RWPE2 (cell line): ENCODE measurements at regions not wholly inside any gene's neighbourhood (a gene's known extent, or its start where the extent isn't known, plus 50 kb on each side); places are given as distances from the start of the nearest gene placed in this dataset.

Experiments used
- ATAC-seq: fragments of 200-7000 bp; cut with Tn5 transposase; 3 replicates; pipeline ENCODE4 v1.9.1; 2021; ENCODE audit warnings: low read depth
- DNase-seq: peaks from one replicate; pipeline ENCODE4 v3.0.0-alpha.2; 2020; ENCODE audit warnings: low spot score
- H3K27ac ChIP-seq: fragments of 450-650 bp; 2 replicates; pipeline ENCODE4 v1.5.1; 2017; ENCODE audit warnings: mild to moderate bottlenecking; ENCODE audit not compliant: poor library complexity, severe bottlenecking
- H3K27me3 ChIP-seq: fragments of 250-450 bp; sonication (Bioruptor Pico); 2 replicates; pipeline ENCODE4 v1.5.1; 2021; ENCODE audit warnings: mild to moderate bottlenecking, moderate library complexity; ENCODE audit not compliant: insufficient read depth, poor library complexity, severe bottlenecking
- H3K36me3 ChIP-seq: fragments of 250-450 bp; sonication (Bioruptor Pico); 2 replicates; pipeline ENCODE4 v1.5.1; 2020; ENCODE audit warnings: low read depth, mild to moderate bottlenecking, moderate library complexity
- H3K4me1 ChIP-seq: fragments of 250-450 bp; sonication (Bioruptor Pico); 2 replicates; pipeline ENCODE4 v1.5.1; 2021; ENCODE audit warnings: mild to moderate bottlenecking, moderate library complexity; ENCODE audit not compliant: insufficient read depth, poor library complexity, severe bottlenecking
- H3K4me3 ChIP-seq: fragments of 250-450 bp; sonication (Bioruptor Pico); 2 replicates; pipeline ENCODE4 v1.5.1; 2021; ENCODE audit warnings: mild to moderate bottlenecking, moderate library complexity; ENCODE audit not compliant: severe bottlenecking
- H3K9me3 ChIP-seq: fragments of 250-450 bp; sonication (Bioruptor Pico); 2 replicates; pipeline ENCODE4 v1.5.1; 2021; ENCODE audit warnings: mild to moderate bottlenecking, moderate library complexity; ENCODE audit not compliant: severe bottlenecking
- TF ChIP-seq, protein P1 (sequence below): fragments of 450-650 bp; IDR thresholded peaks from one replicate; pipeline ENCODE4 v1.5.1; 2017; ENCODE audit warnings: mild to moderate bottlenecking, moderate library complexity; ENCODE audit not compliant: poor library complexity, severe bottlenecking

DNA sequence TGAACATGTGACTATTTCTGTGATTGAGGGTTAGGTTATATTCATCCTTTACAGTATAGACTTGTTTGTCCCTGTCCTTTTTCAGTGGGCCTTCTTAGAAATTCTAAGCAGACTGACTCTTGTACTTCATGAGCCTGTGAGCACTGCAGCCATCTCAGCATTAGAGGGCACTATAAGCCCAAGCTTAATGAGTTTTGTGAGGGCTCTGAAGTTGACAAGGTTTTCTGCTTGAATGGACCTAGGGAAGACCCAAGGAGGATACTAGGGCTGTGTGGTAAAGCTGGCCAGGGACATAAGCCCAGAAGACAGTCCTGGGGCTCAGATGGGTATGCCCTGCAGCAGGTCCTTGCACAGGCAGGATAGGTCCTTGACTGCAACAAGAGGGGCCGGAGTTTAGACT is 126.5 kb downstream of the MRPS30 start:
- ATAC-seq (no peak), DNase-seq (no peak)
- peaks cover 3% of the 10 kb centered on the region for H3K27me3 ChIP-seq

DNA sequence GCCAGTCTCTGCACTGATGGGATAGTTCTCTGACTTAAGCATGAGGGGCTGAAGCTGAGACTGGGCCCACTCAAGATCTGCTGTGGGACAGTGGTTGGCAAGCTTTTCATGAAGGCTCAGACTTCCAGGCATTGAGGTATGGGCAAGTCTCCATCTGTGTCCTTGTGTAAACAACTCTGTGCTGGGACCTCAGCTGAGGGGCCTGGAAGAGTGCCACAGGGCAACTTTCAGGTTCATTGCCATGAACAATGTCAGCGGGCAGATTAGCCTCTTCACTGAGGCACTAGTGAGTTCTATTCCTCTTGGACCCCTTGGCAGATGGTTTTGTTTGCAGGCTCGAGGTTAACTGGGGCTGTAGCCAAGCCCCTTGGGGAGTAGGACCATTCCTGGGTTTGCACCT is 127.1 kb downstream of the MRPS30 start:
- H3K36me3 ChIP-seq: no peaks in the 10 kb centered on the region
- no peak overlapping the region for H3K4me3 ChIP-seq
- H3K9me3 ChIP-seq: no peaks in the 10 kb centered on the region
- no peak overlapping the region for H3K27ac ChIP-seq
- ATAC-seq (no peak), DNase-seq (no peak)
- TF ChIP-seq, protein P1, sequence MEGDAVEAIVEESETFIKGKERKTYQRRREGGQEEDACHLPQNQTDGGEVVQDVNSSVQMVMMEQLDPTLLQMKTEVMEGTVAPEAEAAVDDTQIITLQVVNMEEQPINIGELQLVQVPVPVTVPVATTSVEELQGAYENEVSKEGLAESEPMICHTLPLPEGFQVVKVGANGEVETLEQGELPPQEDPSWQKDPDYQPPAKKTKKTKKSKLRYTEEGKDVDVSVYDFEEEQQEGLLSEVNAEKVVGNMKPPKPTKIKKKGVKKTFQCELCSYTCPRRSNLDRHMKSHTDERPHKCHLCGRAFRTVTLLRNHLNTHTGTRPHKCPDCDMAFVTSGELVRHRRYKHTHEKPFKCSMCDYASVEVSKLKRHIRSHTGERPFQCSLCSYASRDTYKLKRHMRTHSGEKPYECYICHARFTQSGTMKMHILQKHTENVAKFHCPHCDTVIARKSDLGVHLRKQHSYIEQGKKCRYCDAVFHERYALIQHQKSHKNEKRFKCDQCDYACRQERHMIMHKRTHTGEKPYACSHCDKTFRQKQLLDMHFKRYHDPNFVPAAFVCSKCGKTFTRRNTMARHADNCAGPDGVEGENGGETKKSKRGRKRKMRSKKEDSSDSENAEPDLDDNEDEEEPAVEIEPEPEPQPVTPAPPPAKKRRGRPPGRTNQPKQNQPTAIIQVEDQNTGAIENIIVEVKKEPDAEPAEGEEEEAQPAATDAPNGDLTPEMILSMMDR: no peak
- H3K4me1 ChIP-seq: no peaks in the 10 kb centered on the region
- H3K27me3 ChIP-seq: peaks cover 3% of the 10 kb centered on the region

More for the DNA sequence above, 126.5 kb downstream of the MRPS30 start:
- H3K9me3 ChIP-seq: no peaks in the 10 kb centered on the region
- H3K27ac ChIP-seq: no peak overlapping the region
- H3K36me3 ChIP-seq: no peaks in the 10 kb centered on the region
- TF ChIP-seq, protein P1: no peak
- no peak overlapping the region for H3K4me3 ChIP-seq
- no peaks in the 10 kb centered on the region for H3K4me1 ChIP-seq

DNA sequence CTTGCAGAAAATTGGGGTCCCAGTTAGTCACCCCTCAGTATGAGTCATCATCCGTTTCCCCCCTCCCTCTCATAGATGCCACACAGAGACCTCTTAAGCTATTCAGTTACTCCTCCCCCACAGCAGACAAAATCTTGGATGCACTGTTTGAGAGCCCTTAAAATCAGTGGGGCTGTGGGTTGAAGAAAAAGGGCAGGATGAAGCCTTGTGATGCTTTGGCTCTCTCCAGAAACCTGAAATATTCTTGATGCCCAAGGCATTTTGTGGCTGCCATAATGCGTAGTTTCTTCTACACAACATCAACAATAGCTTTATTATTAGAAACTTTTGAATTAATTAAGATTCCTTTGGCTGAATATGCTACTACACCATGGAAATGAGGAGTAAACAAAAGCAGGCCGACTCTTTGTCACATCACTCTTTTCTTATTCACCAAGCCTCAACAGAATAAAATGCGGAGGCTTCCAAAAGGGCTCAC is 133.8 kb downstream of the MRPS30 start:
- DNase-seq (no peak), ATAC-seq (no peak)
- Histone ChIP-seq H3K36me3 (no peaks in the 10 kb centered on the region), H3K4me3 (no peak overlapping the region), H3K27me3 (peaks cover 3% of the 10 kb centered on the region), H3K27ac (no peak overlapping the region), H3K9me3 (no peaks in the 10 kb centered on the region), H3K4me1 (peaks cover 8% of the 10 kb centered on the region)
- TF ChIP-seq, protein P1: no peak

DNA sequence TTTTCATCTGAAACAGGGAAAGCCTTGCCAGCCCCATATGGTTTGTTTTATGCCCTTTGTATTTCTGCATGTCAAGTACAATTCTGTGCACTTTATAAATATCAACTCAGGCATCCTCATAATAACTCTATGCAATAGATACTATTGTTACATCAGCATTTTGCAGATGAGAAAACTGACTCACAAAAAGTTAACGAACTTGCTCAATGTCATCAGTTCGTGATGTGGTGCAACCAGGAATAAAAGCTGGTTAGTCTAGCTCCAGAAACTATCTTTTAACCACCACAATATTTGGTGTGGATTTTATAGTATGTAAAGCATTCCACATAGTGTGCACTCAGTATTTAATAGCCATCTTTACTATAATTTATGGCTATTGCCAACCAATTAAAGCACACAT is 134.9 kb downstream of the MRPS30 start:
- Histone ChIP-seq H3K4me1 (peaks cover 8% of the 10 kb centered on the region), H3K36me3 (no peaks in the 10 kb centered on the region), H3K27me3 (peaks cover 3% of the 10 kb centered on the region), H3K9me3 (no peaks in the 10 kb centered on the region), H3K4me3 (no peak overlapping the region), H3K27ac (no peak overlapping the region)
- TF ChIP-seq, protein P1: no peak
- DNase-seq: no peak
- 0 out of 3 replicates have a peak, but pooled peaks have one; percentile 17 for ATAC-seq

DNA sequence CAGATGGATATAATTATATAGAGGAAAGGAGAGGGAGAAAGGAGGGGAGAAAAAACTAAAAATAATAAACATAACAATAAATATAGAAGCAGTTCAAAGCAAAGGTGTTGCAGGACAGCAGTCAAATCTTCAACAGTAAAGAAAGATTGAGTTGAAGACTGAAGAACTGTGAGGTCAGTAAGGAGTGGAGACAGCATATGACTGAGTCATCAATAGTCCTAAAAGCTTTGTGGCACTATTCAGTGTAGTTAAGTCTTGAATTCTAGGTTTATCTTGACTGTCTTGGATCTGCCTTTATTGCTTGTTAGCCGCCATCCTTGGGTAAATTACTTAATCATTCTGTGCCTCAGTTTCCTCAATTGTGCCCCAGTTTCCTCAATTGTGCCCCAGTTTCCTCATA is 137.0 kb downstream of the MRPS30 start:
- Histone ChIP-seq H3K4me3 (no peak overlapping the region), H3K4me1 (peaks cover 8% of the 10 kb centered on the region), H3K36me3 (no peaks in the 10 kb centered on the region), H3K27me3 (peaks cover 3% of the 10 kb centered on the region), H3K27ac (no peak overlapping the region), H3K9me3 (no peaks in the 10 kb centered on the region)
- DNase-seq (no peak), ATAC-seq (peak; percentile 61; the same call in 2 of the 3 replicates)
- TF ChIP-seq, protein P1: no peak
